ENCODE measurements at regions not wholly inside any gene's neighbourhood (a gene's known extent, or its start where the extent isn't known, plus 50 kb on each side); places are given as distances from the start of the nearest gene placed in this dataset.
"Not testable (repeated sequence)": the region's sequence is repeated elsewhere in the genome, so short reads cannot be mapped to it uniquely, and the experiment has no call there.

DNA sequence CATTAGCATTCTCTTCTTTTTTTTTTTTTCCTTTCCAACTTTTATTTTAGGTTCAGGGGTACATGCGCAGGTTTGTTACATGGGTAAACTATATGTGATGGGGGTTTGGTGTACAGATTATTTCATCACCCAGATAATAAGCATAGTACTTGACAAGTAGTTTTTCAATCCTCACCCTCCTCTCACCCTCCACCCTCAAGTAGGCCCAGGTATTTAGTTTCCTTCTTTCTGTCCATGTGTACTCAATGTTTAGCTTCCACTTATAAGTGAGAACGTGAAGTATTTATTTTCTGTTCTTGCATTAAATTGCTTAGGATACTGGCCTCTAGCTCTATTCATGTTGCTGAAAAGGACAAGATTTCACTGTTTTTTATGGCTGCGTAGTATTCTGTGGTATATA is 140.8 kb upstream of the PGRMC2 start:
- ATAC-seq (ENCODE audit: low FRiP score): no peak
- no peak for DNase-seq (ENCODE audit: low spot score)
- TF ChIP-seq, protein P1, sequence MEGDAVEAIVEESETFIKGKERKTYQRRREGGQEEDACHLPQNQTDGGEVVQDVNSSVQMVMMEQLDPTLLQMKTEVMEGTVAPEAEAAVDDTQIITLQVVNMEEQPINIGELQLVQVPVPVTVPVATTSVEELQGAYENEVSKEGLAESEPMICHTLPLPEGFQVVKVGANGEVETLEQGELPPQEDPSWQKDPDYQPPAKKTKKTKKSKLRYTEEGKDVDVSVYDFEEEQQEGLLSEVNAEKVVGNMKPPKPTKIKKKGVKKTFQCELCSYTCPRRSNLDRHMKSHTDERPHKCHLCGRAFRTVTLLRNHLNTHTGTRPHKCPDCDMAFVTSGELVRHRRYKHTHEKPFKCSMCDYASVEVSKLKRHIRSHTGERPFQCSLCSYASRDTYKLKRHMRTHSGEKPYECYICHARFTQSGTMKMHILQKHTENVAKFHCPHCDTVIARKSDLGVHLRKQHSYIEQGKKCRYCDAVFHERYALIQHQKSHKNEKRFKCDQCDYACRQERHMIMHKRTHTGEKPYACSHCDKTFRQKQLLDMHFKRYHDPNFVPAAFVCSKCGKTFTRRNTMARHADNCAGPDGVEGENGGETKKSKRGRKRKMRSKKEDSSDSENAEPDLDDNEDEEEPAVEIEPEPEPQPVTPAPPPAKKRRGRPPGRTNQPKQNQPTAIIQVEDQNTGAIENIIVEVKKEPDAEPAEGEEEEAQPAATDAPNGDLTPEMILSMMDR (IDR thresholded peaks at IDR 0.05): no peak

DNA sequence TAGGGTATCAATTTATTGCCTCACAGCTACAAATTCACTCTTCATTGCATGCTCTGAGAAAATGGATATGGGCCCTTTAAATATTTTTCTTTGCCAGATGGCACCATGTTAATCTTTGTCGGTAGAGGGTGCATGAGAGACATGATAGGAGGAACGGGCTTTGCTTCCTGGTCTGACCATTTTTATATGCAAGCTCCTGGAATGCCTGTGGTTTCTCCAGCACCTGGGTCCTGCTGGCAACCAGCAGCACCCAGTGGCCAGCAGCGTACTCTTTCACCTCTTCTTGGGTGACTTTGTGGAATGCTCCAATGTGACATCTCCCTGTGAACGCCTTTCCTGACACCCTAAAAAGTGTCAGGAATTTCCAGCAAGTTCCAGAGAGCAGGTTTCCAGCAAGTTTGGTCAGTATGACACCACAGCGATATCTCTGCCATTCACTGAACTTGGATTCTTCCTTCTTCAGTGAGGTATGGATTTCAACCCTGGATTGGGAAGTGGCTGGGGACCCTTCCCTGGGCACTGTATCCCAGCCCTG is 140.3 kb upstream of the PGRMC2 start:
- no peak for DNase-seq (ENCODE audit: low spot score)
- TF ChIP-seq, protein P1 (IDR thresholded peaks at IDR 0.05): no peak
- no peak for ATAC-seq (ENCODE audit: low FRiP score)

DNA sequence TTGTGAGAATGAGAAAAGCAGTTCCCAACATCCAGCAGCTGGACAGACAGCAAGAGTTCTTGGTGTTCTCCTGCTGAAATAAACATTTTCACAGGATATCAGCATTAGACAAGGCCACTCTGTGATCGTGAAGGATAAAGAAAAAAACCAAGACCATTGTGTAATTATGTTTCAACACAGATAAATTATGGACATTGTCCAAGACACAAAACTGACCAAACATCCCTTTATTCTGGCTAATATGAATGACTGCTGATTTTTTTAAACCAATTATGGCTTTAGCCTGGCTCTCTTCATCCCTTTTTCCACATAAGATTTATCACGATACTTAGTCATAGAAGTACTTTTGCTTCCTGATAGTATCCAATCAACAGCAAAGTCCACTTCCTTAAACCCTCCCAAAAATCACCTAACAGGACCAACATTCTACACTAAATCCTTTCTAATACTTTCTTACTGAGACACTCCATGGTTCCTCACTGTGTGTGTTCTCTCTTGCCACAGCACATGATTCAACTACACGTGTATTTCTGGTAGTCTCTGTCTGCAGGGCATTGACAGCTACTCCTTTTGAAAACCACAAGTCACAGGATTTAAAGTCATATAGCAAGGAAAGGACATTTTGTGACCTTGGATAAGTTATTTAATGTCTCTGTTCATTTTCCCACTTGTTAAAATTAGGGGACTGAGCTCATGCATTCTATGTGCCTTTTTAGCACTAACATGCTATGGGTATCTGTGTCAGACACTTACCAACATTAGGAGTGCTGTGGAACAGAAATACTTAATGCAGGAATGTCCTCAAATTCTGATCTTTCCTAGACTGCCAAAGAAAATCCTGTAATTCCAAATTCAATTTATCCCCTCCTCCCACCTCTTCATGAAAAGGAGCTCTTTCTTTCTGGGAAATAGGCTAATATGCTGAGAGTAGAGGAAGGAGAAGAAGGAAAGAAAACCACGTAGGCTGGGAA is 137.2 kb upstream of the PGRMC2 start:
- DNase-seq (ENCODE audit: low spot score) (no peak), ATAC-seq (ENCODE audit: low FRiP score) (no peak)
- TF ChIP-seq, protein P1 (IDR thresholded peaks at IDR 0.05): no peak

DNA sequence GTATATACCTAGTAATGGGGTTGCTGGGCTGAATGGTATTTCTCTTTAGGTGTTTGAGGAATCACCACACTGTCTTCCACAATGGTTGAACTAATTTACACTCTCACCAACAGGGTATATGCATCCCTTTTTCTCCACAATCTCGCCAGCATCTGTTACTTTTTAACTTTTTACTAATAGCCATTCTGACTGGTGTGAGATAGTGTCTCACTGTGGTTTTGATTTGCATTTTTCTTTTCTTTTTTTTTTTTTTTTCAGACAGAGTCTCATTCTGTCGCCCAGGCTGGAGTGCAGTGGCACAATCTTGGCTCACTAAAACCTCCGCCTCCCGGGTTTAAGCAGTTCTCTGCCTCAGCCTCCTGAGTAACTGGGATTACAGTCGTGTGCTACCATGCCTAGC is 134.7 kb upstream of the PGRMC2 start:
- DNase-seq (ENCODE audit: low spot score); ATAC-seq (ENCODE audit: low FRiP score): not testable (repeated sequence)

DNA sequence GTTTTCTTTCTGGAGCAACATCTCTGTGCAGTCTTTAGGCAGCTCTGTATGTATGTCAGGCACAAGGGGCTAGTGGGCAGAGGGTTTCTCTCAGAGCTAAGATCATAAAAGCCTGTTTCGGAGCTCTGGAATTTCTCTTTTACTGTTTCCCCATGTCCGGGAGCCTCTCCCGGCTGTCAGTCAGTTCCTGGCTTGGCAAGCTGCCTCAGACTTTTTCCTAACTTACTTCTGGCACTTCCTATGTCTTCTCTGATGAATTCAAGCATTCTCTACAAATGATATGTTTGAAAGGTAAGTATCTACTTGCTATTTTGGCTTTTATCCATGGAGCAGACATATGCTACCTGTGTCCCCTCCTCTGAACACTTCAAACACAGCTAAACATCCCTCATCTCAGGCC is 129.3 kb upstream of the PGRMC2 start:
- ATAC-seq (ENCODE audit: low FRiP score) (no peak), DNase-seq (ENCODE audit: low spot score) (no peak)
- TF ChIP-seq, protein P1 (IDR thresholded peaks at IDR 0.05): no peak

DNA sequence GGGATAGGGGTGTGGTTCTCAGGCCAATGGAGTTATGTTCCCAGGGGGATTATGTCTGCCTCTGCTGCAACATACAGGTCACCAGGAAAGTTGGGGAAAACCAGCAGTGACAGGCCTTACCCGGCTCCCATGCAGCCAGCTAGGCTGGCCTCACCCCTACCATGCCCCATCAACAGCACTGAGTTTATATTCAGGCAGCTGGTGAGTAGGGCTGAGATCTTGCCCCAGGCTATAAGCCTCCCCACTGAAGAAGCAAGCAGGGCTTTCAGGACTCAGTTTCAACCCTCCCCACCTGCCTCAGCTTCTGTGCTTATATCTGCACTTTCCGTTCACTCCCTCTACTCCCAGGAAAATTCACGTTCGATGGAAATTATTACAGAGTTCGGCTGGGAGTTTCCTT is 122.4 kb upstream of the PGRMC2 start:
- DNase-seq (ENCODE audit: low spot score): no peak
- no peak for ATAC-seq (ENCODE audit: low FRiP score)
- TF ChIP-seq, protein P1 (IDR thresholded peaks at IDR 0.05): no peak

DNA sequence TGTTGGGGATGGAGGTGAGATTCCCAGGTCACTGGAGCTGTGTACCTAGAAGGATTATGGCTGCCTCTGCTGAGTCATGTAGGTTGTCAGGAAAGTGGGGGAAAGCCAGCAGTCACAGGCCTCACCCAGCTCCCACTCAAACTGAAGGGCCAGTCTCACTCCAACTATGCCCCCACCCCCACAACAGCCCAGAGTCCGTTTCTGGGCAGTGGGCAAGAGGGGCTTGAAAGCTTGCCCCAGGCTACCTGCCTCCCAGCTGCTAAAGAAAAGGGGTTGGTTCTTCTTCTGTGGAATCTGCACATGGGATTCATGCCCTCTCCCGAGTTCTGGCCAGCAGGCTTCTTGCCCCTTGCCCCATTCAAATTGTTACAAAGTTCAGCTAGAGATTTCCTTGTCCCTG is 116.0 kb upstream of the PGRMC2 start:
- ATAC-seq (ENCODE audit: low FRiP score) (no peak), DNase-seq (ENCODE audit: low spot score) (no peak)
- TF ChIP-seq, protein P1 (IDR thresholded peaks at IDR 0.05): no peak

Data from omental fat pad (tissue), 3 donors.